K562 (cell line): ENCODE measurements at regions not wholly inside any gene's neighbourhood (a gene's known extent, or its start where the extent isn't known, plus 50 kb on each side); places are given as distances from the start of the nearest gene placed in this dataset.

Source experiments
- RFX5 ChIP-seq: IDR thresholded peaks from 2 replicates; pipeline ENCODE4 v1.6.1; 2011; ENCODE audit warnings: low read depth, mild to moderate bottlenecking, improper control_type of control experiment, low read length
- ZNF347 ChIP-seq: fragments of 450-650 bp; formaldehyde crosslinking; IDR thresholded peaks from 2 replicates; pipeline ENCODE4 v1.4.0; 2020; ENCODE audit warnings: low read depth, mild to moderate bottlenecking, moderate library complexity

DNA sequence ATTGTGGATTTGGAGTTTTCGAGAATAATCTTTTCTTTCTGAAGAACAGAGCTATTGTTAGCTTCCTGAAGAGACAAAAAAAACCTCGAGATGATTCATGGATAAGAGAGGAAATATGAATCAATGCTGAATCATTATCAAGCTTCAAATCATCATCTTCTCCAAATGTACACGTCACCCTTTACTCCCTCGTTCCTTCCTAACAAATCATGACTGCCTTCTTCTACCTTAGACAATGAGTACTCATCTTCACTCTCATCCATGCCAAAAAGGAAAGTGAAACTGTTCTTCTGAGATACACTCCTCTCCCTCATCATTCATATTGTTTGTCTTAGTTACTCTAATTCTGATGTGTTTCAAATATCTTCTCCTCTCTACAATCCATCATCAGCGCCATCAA, 1115.8 kb upstream of the ATXN7L3B start:
- TF ChIP-seq RFX5 (no peak), ZNF347 (CRISPR knock-in tag) (no peak)
